K562 (cell line): ENCODE measurements at regions not wholly inside any gene's neighbourhood (a gene's known extent, or its start where the extent isn't known, plus 50 kb on each side); places are given as distances from the start of the nearest gene placed in this dataset.
A peak's percentile ranks its signal among the peaks of the same experiment; 100 is the strongest.

Source experiments
- ATAC-seq: fragments of 200-7000 bp; cut with Tn5 transposase; 3 replicates; pipeline ENCODE4 v1.9.1; 2020; ENCODE audit warnings: moderate library complexity
- BruUV-seq: library from RNA; stranded (reverse); fragments of 400-500 nt; replicated peaks from 2 replicates; lab custom pipeline; 2021; lab: Mats Ljungman, UMichigan
- CTCF ChIA-PET: fragments of 300-600 bp; formaldehyde crosslinking; extraction: SDS; loops from one replicate; lab custom pipeline; 2021; ENCODE audit warnings: low intra/inter-chr PET ratio; lab: Yijun Ruan, JAX
- POLR2A ChIA-PET: fragments of 300-600, 350-650 bp; sonication (Branson Sonifier 250); formaldehyde crosslinking; extraction: SDS; loops from one replicate; lab custom pipeline; 2021; ENCODE audit warnings: antibody characterized with exemption, inconsistent platforms; lab: Yijun Ruan, JAX
- DNase-seq, 4 experiments: peaks; one replicate each; pipeline versions ENCODE4 v3.0.0 to v3.0.0-alpha.2; 2011 to 2018; ENCODE audit warnings: low spot score in 3 of 4, mixed read lengths in 3 of 4; ENCODE audit errors: extremely low read depth in 1 of 4
- FAIRE-seq: peaks from 2 replicates; lab custom pipeline; 2011; peaks lifted over from hg19 to GRCh38; lab: Jason Lieb, UNC
- H2AFZ ChIP-seq: 2 replicates; pipeline ENCODE4 v1.6.0; 2011; ENCODE audit warnings: low read depth, low read length, control low read depth, inconsistent platforms
- H3K27ac ChIP-seq: fragments of 200-600 bp; 3 replicates; pipeline ENCODE4 v1.8.0; 2011; ENCODE audit warnings: low read depth, mild to moderate bottlenecking, control low read depth, inconsistent platforms, low read length, moderate library complexity, mixed read lengths; ENCODE audit errors: extremely low read depth
- H3K27me3 ChIP-seq, 2 experiments: fragments of 300-600 bp in 1 of 2; 2 replicates in 1 of 2; 3 replicates in 1 of 2; pipeline versions ENCODE4 v1.6.0 to v1.8.0; 2011; ENCODE audit warnings: inconsistent platforms in 2 of 2, low read length in 2 of 2, mild to moderate bottlenecking in 1 of 2, mixed read lengths in 1 of 2, moderate library complexity in 1 of 2; ENCODE audit not compliant: control insufficient read depth in 2 of 2, insufficient read depth in 2 of 2
- H3K36me3 ChIP-seq: fragments of 300-600 bp; 3 replicates; pipeline ENCODE4 v1.8.0; 2011; ENCODE audit warnings: mild to moderate bottlenecking, low read length, inconsistent platforms; ENCODE audit not compliant: control insufficient read depth, insufficient read depth
- H3K4me1 ChIP-seq, 2 experiments: fragments of 200-600 bp in 1 of 2; replicated peaks in 1 of 2; 2 replicates in 1 of 2; 3 replicates in 1 of 2; pipeline versions ENCODE4 v1.5.1 to v1.8.0; 2011; ENCODE audit warnings: inconsistent platforms in 2 of 2, low read length in 2 of 2, mild to moderate bottlenecking in 1 of 2, mixed read lengths in 1 of 2, moderate library complexity in 1 of 2; ENCODE audit not compliant: control insufficient read depth in 2 of 2, insufficient read depth in 2 of 2
- H3K4me2 ChIP-seq: 2 replicates; pipeline ENCODE4 v1.6.1; 2011; ENCODE audit warnings: low read length, control low read depth, inconsistent platforms, mixed read lengths; ENCODE audit not compliant: insufficient read depth
- H3K4me3 ChIP-seq: fragments of 200-600 bp; sonication (generic), shearing (Covaris generic); 2 replicates; pipeline ENCODE4 v1.5.1; 2016; ENCODE audit warnings: control low read depth, inconsistent platforms
- H3K79me2 ChIP-seq: fragments of 200-600 bp; 3 replicates; pipeline ENCODE4 v1.8.0; 2011; ENCODE audit warnings: low read length, inconsistent platforms; ENCODE audit not compliant: control insufficient read depth, insufficient read depth
- H3K9ac ChIP-seq, 2 experiments: 2 replicates each; pipeline versions ENCODE4 v1.6.0 to v1.6.1; 2011; ENCODE audit warnings: low read depth in 2 of 2, low read length in 2 of 2, control low read depth in 1 of 2, inconsistent platforms in 1 of 2, mild to moderate bottlenecking in 1 of 2, mixed read lengths in 1 of 2; ENCODE audit not compliant: insufficient read depth in 1 of 2
- H3K9me1 ChIP-seq: one replicate; pipeline ENCODE4 v1.6.0; 2011; ENCODE audit warnings: inconsistent platforms, mild to moderate bottlenecking, low read length, moderate library complexity; ENCODE audit not compliant: control insufficient read depth, insufficient read depth
- H3K9me3 ChIP-seq: replicated peaks from 2 replicates; pipeline ENCODE4 v1.5.1; 2011; ENCODE audit warnings: low read depth, low read length, inconsistent platforms; ENCODE audit not compliant: control insufficient read depth, insufficient read depth
- H4K20me1 ChIP-seq: replicated peaks from 2 replicates; pipeline ENCODE4 v1.6.1; 2011; ENCODE audit warnings: low read length, inconsistent platforms, mixed read lengths; ENCODE audit not compliant: control insufficient read depth, insufficient read depth
- HNRNPH1 ChIP-seq: fragments of 200-400 bp; formaldehyde crosslinking; optimal IDR thresholded peaks from 2 replicates; pipeline ENCODE3; 2017; ENCODE audit warnings: low read depth, mild to moderate bottlenecking, low read length, moderate library complexity
- MED1 ChIP-seq: sonication (generic); formaldehyde crosslinking; IDR thresholded peaks from 2 replicates; pipeline ENCODE4 v1.8.1; 2023; ENCODE audit warnings: missing genetic modification reagents, borderline replicate concordance
- NR2C1 ChIP-seq, 2 experiments: fragments of 450-650 bp; IDR thresholded peaks; 2 replicates each; pipeline ENCODE4 v1.6.1; 2017; ENCODE audit warnings: mild to moderate bottlenecking in 2 of 2, antibody characterized with exemption in 1 of 2, inconsistent platforms in 1 of 2, missing compliant biosample characterization in 1 of 2, missing genetic modification characterization in 1 of 2
- PRDM10 ChIP-seq: fragments of 450-650 bp; IDR thresholded peaks from 2 replicates; pipeline ENCODE4 v1.6.1; 2018; ENCODE audit not compliant: partially characterized antibody
- RNF2 ChIP-seq: sonication (generic); IDR thresholded peaks from 2 replicates; pipeline ENCODE4 v1.6.1; 2016
- SAP30 ChIP-seq: fragments of 200-600 bp; sonication (generic); IDR thresholded peaks from 2 replicates; pipeline ENCODE4 v1.6.1; 2012; ENCODE audit warnings: borderline replicate concordance, low read depth, mild to moderate bottlenecking, moderate library complexity, low read length, control low read depth, inconsistent platforms; ENCODE audit not compliant: insufficient read depth, poor library complexity, severe bottlenecking
- TCF7L2 ChIP-seq: fragments of 150-350 bp; IDR thresholded peaks from 2 replicates; pipeline ENCODE4 v1.6.1; 2016; ENCODE audit warnings: low read depth, mild to moderate bottlenecking, low read length, moderate library complexity
- THAP7 ChIP-seq: fragments of 250-450 bp; sonication (Bioruptor Pico); IDR thresholded peaks from 2 replicates; pipeline ENCODE4 v1.5.0; 2021
- ZNF589 ChIP-seq: fragments of 200-800 bp; sonication (Bioruptor generic); IDR thresholded peaks from 2 replicates; pipeline ENCODE4 v1.6.1; 2016; ENCODE audit warnings: low read depth, missing genetic modification characterization, missing compliant biosample characterization
- ZNF778 ChIP-seq: fragments of 450-650 bp; formaldehyde crosslinking; IDR thresholded peaks from 2 replicates; pipeline ENCODE4 v1.4.0; 2020; ENCODE audit warnings: mild to moderate bottlenecking, moderate library complexity
- WGBS: fragments of 100-300 bp; shearing (Covaris generic); methylation state at CpG from one replicate; pipeline ENCODE4 v1.1.6; 2016; ENCODE audit warnings: low coverage, mixed read lengths; ENCODE audit not compliant: insufficient coverage; ENCODE audit errors: missing lambda C conversion rate; 5-methylcytosine and 5-hydroxymethylcytosine counted together
- in situ Hi-C: fragments of 300-500 bp; cut with MboI; formaldehyde crosslinking; loops from 4 replicates; pipeline ENCODE4 v1.15.0; 2018; ENCODE audit warnings: inconsistent platforms, mixed read lengths
- intact Hi-C: fragments of 100-400 bp; cut with micrococcal nuclease; formaldehyde crosslinking; loops from 2 replicates; pipeline ENCODE4 v1.14.2; 2022

GRCh38 chr2:145305889-145306288, 786.0 kb upstream of the ZEB2 start:
- Histone ChIP-seq H3K27me3 (no peaks in the 10 kb centered on the region), H3K9ac (no peak overlapping the region), H3K79me2 (no peaks in the 10 kb centered on the region), H3K9me1 (no peaks in the 10 kb centered on the region), H3K4me3 (no peak overlapping the region), H4K20me1 (no peaks in the 10 kb centered on the region), H3K36me3 (no peaks in the 10 kb centered on the region), H3K9me3 (no peaks in the 10 kb centered on the region), H2AFZ (no peak overlapping the region), H3K4me1 (no peaks in the 10 kb centered on the region), H3K27ac (no peak overlapping the region), H3K4me2 (no peak overlapping the region)
- TF ChIP-seq PRDM10 (peak; percentile 60), RNF2 (no peak)
- in situ Hi-C loops (no loop called here), intact Hi-C loops (no loop called here)
- ChIA-PET CTCF (no interaction called here), POLR2A (interaction anchor here (1.0 kb wide), 1 partner anchor 10 kb away, joined by 3 read pairs; no protein-coding TSS in a partner anchor)
- no TSS peak for BruUV-seq
- no peak for FAIRE-seq
- 67% methylated on average over 1 of the region's 1 CpG for WGBS
- no peak for DNase-seq
- no peak for ATAC-seq

GRCh38 chr2:145304501-145304900, 784.6 kb upstream of the ZEB2 start:
- CTCF ChIA-PET, result no interaction called here

More at GRCh38 chr2:145304501-145304900, 784.6 kb upstream of the ZEB2 start:
- in situ Hi-C loops, result no loop called here
- Histone ChIP-seq H3K9me1 (no peaks in the 10 kb centered on the region), H3K9me3 (no peaks in the 10 kb centered on the region), H3K4me1 (no peaks in the 10 kb centered on the region), H3K4me3 (no peak overlapping the region), H3K4me2 (no peak overlapping the region), H3K27me3 (no peaks in the 10 kb centered on the region), H3K79me2 (no peaks in the 10 kb centered on the region), H3K36me3 (no peaks in the 10 kb centered on the region), H3K9ac (no peak overlapping the region), H3K27ac (no peak overlapping the region), H4K20me1 (no peaks in the 10 kb centered on the region), H2AFZ (peak overlapping the region; percentile 57; the same call in 1 of the 2 replicates)
- TF ChIP-seq NR2C1 (IDR thresholded peaks at IDR 0.05) (peak; percentile 49; the same call in 1 of the 2 replicates), NR2C1 (tag; IDR thresholded peaks at IDR 0.05) (no peak), MED1 (CRISPR knock-in tag) (no peak), SAP30 (no peak), ZNF589 (CRISPR knock-in tag) (no peak), THAP7 (CRISPR knock-in tag) (no peak), ZNF778 (CRISPR knock-in tag) (no peak), TCF7L2 (no peak), HNRNPH1 (no peak)
- no peak for ATAC-seq
- intact Hi-C loops, result no loop called here
- WGBS, result 35% methylated on average over 3 of the region's 3 CpGs
- POLR2A ChIA-PET, result no interaction called here
- no TSS peak for BruUV-seq
- FAIRE-seq, result no peak
- DNase-seq, result no peak
